ENCODE measurements at regions not wholly inside any gene's neighbourhood (a gene's known extent, or its start where the extent isn't known, plus 50 kb on each side); places are given as distances from the start of the nearest gene placed in this dataset.
"Not testable (repeated sequence)": the region's sequence is repeated elsewhere in the genome, so short reads cannot be mapped to it uniquely, and the experiment has no call there.

DNA sequence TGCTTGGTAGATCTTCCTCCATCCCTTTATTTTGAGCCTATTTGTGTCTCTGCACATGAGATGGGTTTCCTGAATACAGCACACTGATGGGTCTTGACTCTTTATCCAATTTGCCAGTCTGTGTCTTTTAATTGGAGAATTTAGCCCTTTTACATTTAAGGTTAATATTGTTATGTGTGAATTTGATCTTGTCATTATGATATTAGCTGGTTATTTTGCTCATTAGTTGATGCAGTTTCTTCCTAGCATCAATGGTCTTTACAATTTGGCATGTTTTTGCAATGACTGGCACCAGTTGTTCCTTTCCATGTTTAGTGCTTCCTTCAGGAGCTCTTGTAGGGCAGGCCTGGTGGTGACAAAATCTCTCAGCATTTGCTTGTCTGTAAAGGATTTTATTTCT is 72.4 kb downstream of the HNRNPD start:
- DNase-seq: not testable (repeated sequence)

GRCh38 chr4:82293304-82293703 is 80.5 kb downstream of the HNRNPD start:
- no peak for DNase-seq

- no peak for DNase-seq
Measured at GRCh38 chr4:82287720-82288119, 86.1 kb downstream of the HNRNPD start.

GRCh38 chr4:82284858-82285805 is 88.7 kb downstream of the HNRNPD start:
- peak; percentile 100 for DNase-seq

- no peak for DNase-seq
Measured at GRCh38 chr4:82284475-82284857, 89.3 kb downstream of the HNRNPD start.

- DNase-seq: no peak
Measured at GRCh38 chr4:82282875-82283274, 90.9 kb downstream of the HNRNPD start.

DNA sequence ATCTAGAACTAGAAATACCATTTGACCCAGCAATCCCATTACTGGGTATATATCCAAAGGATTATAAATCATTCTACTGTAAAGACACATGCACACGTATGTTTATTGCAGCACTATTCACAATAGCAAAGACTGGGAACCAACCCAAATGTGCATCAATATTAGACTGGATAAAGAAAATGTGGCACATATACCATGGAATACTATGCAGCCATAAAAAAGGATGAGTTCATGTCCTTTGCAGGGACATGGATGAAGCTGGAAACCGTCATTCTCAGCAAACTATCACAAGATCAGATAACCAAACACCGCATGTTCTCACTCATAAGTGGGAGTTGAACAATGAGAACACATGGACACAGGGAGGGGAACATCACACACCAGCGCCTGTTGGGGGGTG is 94.2 kb downstream of the HNRNPD start:
- DNase-seq: not testable (repeated sequence)

DNA sequence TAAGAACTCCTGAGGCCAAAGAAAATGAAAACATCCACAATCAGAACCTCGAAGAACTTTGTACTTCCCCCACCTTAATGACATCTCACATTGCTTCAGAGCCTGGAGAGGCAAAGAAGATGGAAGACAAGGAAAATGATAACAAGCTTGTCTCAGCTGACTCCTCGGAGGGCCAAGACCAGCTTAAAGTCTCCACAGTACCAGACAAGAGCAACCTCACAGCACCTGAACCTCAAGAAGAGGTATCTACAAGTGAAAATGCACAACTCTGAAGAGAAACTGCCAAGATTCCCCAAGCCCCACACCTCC is 97.5 kb downstream of the HNRNPD start:
- no peak for DNase-seq

GRCh38 chr4:82275431-82276331 is 98.1 kb downstream of the HNRNPD start:
- DNase-seq: no peak

- DNase-seq: not testable (repeated sequence)
Measured at GRCh38 chr4:82274700-82275099, 99.1 kb downstream of the HNRNPD start.

DNA sequence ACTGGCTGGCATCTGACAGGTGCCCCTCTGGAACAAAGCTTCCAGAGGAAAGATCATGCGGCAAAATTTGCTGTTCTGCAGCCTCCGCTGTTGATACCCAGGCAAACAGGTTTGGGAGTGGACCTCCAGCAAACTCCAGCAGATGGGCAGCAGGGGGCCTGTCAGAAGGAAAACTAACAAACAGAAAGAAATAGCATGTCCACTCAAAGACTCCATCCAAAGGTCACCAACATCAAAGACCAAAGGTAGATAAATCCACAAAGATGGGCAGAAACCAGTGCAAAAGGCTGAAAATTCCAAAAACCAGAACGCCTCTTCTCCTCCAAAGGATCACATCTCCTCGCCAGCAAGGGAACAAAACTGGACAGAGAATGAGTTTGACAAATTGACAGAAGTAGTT is 101.3 kb downstream of the HNRNPD start:
- not testable (repeated sequence) for DNase-seq

GRCh38 chr4:82271915-82272480 is 101.8 kb downstream of the HNRNPD start:
- not testable (repeated sequence) for DNase-seq

DNA sequence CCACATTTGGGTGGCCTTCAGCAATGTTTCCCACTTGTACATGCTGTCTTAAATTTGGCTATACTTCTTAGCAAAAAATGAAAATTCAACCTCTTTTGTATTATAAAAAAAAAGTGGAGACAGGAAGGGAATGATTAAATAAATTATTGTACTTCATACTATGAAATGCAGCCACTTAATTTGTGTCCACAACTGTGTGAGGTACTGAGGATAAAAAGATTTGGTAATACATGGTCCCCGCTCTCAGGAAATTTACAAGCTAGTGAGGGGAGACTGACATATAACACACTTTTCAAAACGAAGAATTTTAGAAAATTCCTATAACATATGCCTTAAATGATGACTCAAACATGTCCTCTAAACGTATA is 105.0 kb downstream of the HNRNPD start:
- no peak for DNase-seq

- no peak for DNase-seq
Measured at GRCh38 chr4:82268050-82268825, 105.6 kb downstream of the HNRNPD start.

- no peak for DNase-seq
Measured at GRCh38 chr4:82267506-82267905, 106.3 kb downstream of the HNRNPD start.

DNA sequence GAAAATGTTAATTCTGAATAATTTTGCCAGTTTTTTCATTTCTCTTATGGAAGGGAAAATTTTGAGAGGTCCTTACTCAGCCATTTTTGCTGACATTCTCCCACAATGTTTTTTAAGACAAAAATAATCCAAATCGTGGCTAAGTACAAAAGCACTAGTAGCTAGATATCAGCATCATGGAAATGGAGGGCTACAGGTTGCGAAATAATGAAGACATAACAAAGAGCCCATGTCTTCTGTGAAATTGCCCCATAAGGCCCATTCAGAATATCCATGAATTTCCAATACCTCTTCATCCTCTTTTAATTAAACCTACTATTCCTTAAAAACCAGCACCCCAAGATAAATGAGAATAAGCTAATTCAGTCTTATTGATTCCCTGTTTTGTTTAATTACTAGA is 107.4 kb downstream of the HNRNPD start:
- DNase-seq: no peak

GRCh38 chr4:82261084-82261483 is 112.7 kb downstream of the HNRNPD start:
- no peak for DNase-seq

- DNase-seq: no peak
Measured at GRCh38 chr4:82260632-82261031, 113.2 kb downstream of the HNRNPD start.

- no peak for DNase-seq
Measured at GRCh38 chr4:82256718-82257117, 117.1 kb downstream of the HNRNPD start.

DNA sequence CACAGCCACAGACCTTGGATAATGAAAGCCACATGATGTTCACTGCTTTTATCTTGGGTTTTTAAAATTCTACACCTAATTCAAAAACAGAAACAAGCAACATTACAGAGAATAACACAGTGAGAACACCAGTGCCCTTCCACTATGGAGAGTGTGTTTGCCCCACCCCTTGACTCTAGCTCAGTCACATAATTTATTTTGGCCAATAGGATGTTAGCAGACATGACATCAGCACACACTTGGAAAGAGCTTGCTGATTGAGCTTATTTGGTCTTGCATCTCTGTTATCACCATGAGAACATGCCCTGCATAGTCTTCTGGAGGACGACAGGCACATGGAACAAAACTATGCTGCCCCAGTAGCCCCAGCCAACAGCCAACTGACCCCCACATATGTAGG is 118.1 kb downstream of the HNRNPD start:
- DNase-seq: no peak

DNA sequence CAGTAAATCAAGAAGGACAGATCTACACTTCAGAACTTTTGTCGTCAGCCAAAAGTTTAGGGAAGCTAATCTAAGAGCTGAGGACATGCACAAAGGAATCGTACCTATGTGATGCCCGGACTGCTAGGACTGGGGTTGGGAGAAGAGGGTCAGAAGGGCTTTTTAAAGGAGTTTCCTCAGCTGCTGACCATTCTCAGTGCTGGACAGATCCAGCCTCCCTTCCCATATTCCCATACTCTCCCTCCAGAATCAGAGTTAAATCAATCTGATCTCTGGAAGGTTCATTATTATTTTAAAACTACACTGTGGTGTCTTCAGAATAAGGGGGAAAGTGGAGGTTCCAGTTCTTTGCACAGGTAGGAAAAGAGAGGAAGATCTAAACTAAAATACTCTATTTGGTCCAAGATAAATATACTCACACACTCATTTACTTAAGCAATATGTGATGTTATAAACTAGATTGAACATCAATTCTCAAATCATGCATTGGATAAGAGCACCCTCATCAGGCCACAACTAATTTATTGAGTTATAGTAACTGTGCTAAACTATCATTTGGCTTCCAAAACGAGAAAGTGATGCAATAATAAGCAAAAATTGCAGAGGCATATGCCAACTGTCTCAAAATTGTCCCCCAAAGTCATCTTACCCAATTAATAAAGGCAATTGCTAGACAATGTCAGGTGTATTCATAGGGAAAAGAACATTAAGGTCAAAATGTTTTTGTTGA is 124.7 kb downstream of the HNRNPD start:
- DNase-seq: no peak

DNA sequence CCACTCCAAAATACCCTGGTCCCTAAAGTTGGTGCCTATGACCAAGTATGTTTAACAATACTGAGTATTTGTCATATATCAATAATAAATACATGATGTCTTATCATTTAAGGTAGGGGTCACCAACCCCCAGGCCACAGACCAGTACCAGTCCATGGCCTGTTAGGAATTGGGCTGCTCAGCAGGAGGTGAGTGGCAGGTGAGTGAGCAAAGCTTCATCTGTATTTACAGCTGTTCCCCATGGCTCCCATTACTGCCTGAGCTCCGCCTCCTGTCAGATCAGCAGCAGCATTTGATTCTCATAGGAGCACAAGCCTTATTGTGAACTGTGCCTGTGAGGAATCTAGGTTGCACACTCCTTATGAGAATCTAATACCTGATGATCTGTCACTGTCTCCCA is 126.2 kb downstream of the HNRNPD start:
- DNase-seq: no peak
